ENCODE measurements at regions not wholly inside any gene's neighbourhood (a gene's known extent, or its start where the extent isn't known, plus 50 kb on each side); places are given as distances from the start of the nearest gene placed in this dataset.

DNA sequence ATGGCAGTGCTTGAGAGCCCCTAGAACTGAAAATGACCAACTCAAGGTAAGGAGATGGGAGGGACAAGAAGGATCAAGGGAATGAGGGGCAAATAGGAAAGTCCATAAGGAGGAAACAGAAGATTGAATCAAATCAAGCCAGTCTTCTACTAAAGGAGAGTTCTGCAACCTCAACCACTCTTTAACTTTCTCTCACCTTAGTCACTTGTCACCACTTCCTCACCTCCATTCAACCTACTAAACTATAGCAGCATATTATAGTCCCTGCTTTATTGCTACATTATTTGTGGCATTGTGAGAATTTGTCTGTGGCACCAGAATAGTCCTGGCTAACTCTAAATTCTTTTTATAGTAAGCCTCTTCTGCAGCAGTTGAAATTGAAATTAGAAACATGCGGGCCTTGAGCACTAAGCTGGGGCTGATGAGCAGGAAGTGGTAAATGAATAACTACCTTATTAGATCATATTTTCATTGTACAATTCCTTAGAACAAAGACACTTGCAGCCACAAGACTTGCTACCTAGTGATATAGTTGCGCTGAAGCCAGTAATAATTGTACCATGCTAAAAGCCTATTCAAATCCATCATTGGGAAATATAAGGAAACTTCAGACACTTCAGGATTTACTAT lies 336.9 kb downstream of the ZNF674 start:
- H3K36me3 ChIP-seq (ENCODE audit: control insufficient read depth in 2 of 2, extremely low read depth in 1 of 2, insufficient read depth in 2 of 2, low read length in 2 of 2), result no peaks in the 10 kb centered on the region
- no peak for DNase-seq (ENCODE audit: low read depth, low spot score)
- TF ChIP-seq EZH2 (IDR thresholded peaks at IDR 0.05; ENCODE audit: borderline replicate concordance, low read depth, low read length, severe bottlenecking), result no peak
- TF ChIP-seq GATA2 (IDR thresholded peaks at IDR 0.05; ENCODE audit: insufficient read depth, insufficient read length, low read depth, low read length), result no peak
- TF ChIP-seq JUN (IDR thresholded peaks at IDR 0.05; ENCODE audit: borderline replicate concordance, insufficient read depth, insufficient read length, low read depth), result no peak
- TF ChIP-seq MYC (IDR thresholded peaks at IDR 0.05; ENCODE audit: low read depth, low read length), result no peak
- TF ChIP-seq POLR2AphosphoS5 (IDR thresholded peaks at IDR 0.05; ENCODE audit: insufficient read depth, low read depth, low read length), result no peak
- no peak for TF ChIP-seq FOS (IDR thresholded peaks at IDR 0.05; ENCODE audit: borderline replicate concordance, insufficient read depth, low read length)
- TF ChIP-seq, protein P1, sequence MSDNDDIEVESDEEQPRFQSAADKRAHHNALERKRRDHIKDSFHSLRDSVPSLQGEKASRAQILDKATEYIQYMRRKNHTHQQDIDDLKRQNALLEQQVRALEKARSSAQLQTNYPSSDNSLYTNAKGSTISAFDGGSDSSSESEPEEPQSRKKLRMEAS (IDR thresholded peaks at IDR 0.05; ENCODE audit: insufficient read depth, insufficient read length), result no peak
- TF ChIP-seq POLR2A (IDR thresholded peaks at IDR 0.05; ENCODE audit: low read depth, low read length), result no peak
- TF ChIP-seq, protein P2, sequence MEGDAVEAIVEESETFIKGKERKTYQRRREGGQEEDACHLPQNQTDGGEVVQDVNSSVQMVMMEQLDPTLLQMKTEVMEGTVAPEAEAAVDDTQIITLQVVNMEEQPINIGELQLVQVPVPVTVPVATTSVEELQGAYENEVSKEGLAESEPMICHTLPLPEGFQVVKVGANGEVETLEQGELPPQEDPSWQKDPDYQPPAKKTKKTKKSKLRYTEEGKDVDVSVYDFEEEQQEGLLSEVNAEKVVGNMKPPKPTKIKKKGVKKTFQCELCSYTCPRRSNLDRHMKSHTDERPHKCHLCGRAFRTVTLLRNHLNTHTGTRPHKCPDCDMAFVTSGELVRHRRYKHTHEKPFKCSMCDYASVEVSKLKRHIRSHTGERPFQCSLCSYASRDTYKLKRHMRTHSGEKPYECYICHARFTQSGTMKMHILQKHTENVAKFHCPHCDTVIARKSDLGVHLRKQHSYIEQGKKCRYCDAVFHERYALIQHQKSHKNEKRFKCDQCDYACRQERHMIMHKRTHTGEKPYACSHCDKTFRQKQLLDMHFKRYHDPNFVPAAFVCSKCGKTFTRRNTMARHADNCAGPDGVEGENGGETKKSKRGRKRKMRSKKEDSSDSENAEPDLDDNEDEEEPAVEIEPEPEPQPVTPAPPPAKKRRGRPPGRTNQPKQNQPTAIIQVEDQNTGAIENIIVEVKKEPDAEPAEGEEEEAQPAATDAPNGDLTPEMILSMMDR (IDR thresholded peaks at IDR 0.05; ENCODE audit: extremely low read depth in 1 of 2, insufficient read depth in 1 of 2, low read depth in 1 of 2, low read length in 2 of 2), result no peak
- H3K4me3 ChIP-seq (replicated peaks in 1 of 3; ENCODE audit: insufficient read depth in 1 of 3, low read depth in 1 of 3, low read length in 3 of 3), result no peak overlapping the region
- ChIA-PET POLR2A (no interaction called here), CTCF (no interaction called here)
- intact Hi-C loops (cut with micrococcal nuclease) (no loop called here), dilution Hi-C loops (cut with MboI; ENCODE audit: extremely low pct_ligation_motif_present, low sequenced_read_pairs) (no loop called here)
- no peaks in the 10 kb centered on the region for H3K9me1 ChIP-seq (replicated peaks; ENCODE audit: control insufficient read depth, extremely low read depth, insufficient read depth, low read length)
- no peak for FAIRE-seq
- no peak overlapping the region for H3K4me2 ChIP-seq (ENCODE audit: insufficient read depth, low read length)
- H3K79me2 ChIP-seq (ENCODE audit: control insufficient read depth, insufficient read depth, low read length), result no peaks in the 10 kb centered on the region
- H3K9me3 ChIP-seq (replicated peaks; ENCODE audit: control insufficient read depth, insufficient read depth, low read length), result no peaks in the 10 kb centered on the region
- H3K27me3 ChIP-seq (ENCODE audit: control insufficient read depth in 2 of 2, insufficient read depth in 2 of 2, low read length in 2 of 2), result peaks cover 0 to 2% of the 10 kb centered on the region in 2 experiments
- no TSS peak for BruUV-seq (replicated peaks)
- no peaks in the 10 kb centered on the region for H4K20me1 ChIP-seq (replicated peaks; ENCODE audit: control insufficient read depth, extremely low read depth, insufficient read depth, low read length)
- no peak overlapping the region for H3K27ac ChIP-seq (ENCODE audit: insufficient read depth, low read depth, low read length)
- H2AFZ ChIP-seq (ENCODE audit: low read depth, low read length), result no peak overlapping the region
- H3K9ac ChIP-seq (replicated peaks; ENCODE audit: extremely low read depth, insufficient read depth, low read length), result no peak overlapping the region
- no peaks in the 10 kb centered on the region for H3K4me1 ChIP-seq (ENCODE audit: control insufficient read depth, extremely low read depth, insufficient read depth, low read length)
